Esophagus muscularis mucosa (tissue), 4 donors: ENCODE measurements at regions not wholly inside any gene's neighbourhood (a gene's known extent, or its start where the extent isn't known, plus 50 kb on each side); places are given as distances from the start of the nearest gene placed in this dataset.

Experiments used
- CTCF ChIP-seq, 3 experiments: fragments of 200-600 bp in 2 of 3; fragments of 450-650 bp in 1 of 3; sonication (generic) in 2 of 3; IDR thresholded peaks; one replicate each; pipeline ENCODE4 v1.5.1; 2017 to 2019; ENCODE audit warnings: antibody characterized with exemption in 3 of 3, mild to moderate bottlenecking in 2 of 3, moderate library complexity in 1 of 3
- EP300 ChIP-seq: sonication (generic); formaldehyde crosslinking; IDR thresholded peaks from one replicate; pipeline ENCODE4 v1.6.1; 2017; ENCODE audit warnings: antibody characterized with exemption
- POLR2A ChIP-seq: fragments of 450-650 bp; IDR thresholded peaks from one replicate; pipeline ENCODE4 v1.6.1; 2017; ENCODE audit warnings: antibody characterized with exemption, moderate library complexity, mild to moderate bottlenecking, low read depth
- POLR2AphosphoS5 ChIP-seq, 2 donors: sonication (generic); formaldehyde crosslinking; IDR thresholded peaks; one replicate each; pipeline ENCODE4 v1.6.1; 2017; ENCODE audit warnings: antibody characterized with exemption in 2 of 2

GRCh38 chr1:5108740-5109139 lies 454.3 kb downstream of the AJAP1 start:
- TF ChIP-seq CTCF (IDR thresholded peaks at IDR 0.05) (no peak), POLR2AphosphoS5 (IDR thresholded peaks at IDR 0.05) (no peak), POLR2A (no peak), EP300 (no peak)
